GM12875 (cell line): ENCODE measurements at regions not wholly inside any gene's neighbourhood (a gene's known extent, or its start where the extent isn't known, plus 50 kb on each side); places are given as distances from the start of the nearest gene placed in this dataset.
"Not testable (repeated sequence)": the region's sequence is repeated elsewhere in the genome, so short reads cannot be mapped to it uniquely, and the experiment has no call there.

Experiments used
- H3K4me3 ChIP-seq: one replicate; pipeline ENCODE4 v1.5.1; 2011; ENCODE audit warnings: low read depth, low read length, control low read depth
- TF ChIP-seq, protein P1 (sequence below): IDR thresholded peaks from 2 replicates; pipeline ENCODE4 v1.5.1; 2011; ENCODE audit warnings: low read depth, mild to moderate bottlenecking, control low read depth, inconsistent platforms, low read length, moderate library complexity, borderline replicate concordance; ENCODE audit not compliant: insufficient read depth

DNA sequence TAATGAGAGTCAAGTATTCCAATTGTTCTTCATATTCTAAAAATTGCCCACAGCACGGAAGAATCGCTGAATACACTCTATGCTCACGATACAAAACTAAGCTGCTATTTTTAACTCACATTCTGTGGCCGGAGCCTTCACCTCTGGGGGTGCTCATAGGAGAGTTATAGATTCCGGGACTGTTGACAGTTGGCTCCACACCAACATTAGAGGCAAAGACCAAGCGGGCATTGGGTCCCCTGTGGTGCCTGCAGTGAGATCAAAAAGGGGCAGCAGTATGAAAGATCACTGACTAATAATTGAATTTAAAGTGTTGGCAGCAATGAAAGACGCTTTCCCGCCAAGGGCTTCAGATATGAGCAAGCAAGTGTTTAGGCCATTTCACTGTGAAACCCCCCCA is 146.0 kb downstream of the TMEM144 start:
- no peak overlapping the region for H3K4me3 ChIP-seq
- TF ChIP-seq, protein P1, sequence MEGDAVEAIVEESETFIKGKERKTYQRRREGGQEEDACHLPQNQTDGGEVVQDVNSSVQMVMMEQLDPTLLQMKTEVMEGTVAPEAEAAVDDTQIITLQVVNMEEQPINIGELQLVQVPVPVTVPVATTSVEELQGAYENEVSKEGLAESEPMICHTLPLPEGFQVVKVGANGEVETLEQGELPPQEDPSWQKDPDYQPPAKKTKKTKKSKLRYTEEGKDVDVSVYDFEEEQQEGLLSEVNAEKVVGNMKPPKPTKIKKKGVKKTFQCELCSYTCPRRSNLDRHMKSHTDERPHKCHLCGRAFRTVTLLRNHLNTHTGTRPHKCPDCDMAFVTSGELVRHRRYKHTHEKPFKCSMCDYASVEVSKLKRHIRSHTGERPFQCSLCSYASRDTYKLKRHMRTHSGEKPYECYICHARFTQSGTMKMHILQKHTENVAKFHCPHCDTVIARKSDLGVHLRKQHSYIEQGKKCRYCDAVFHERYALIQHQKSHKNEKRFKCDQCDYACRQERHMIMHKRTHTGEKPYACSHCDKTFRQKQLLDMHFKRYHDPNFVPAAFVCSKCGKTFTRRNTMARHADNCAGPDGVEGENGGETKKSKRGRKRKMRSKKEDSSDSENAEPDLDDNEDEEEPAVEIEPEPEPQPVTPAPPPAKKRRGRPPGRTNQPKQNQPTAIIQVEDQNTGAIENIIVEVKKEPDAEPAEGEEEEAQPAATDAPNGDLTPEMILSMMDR, result no peak

DNA sequence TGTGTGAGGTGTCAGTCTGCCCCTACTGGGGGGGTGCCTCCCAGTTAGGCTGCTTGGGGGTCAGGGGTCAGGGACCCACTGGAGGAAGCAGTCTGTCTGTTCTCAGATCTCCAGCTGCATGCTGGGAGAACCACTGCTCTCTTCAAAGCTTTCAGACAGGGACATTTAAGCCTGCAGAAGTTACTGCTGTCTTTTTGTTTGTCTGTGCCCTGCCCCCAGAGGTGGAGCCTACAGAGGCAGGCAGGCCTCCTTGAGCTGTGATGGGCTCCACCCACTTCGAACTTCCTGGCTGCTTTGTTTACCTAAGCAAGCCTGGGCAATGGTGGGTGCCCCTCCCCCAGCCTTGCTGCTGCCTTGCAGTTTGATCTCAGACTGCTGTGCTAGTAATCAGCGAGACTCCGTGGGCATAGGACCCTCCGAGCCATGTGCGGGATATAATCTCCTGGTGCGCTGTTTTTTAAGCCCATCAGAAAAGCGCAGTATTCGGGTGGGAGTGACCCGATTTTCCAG is 153.7 kb upstream of the RXFP1 start:
- not testable (repeated sequence) for H3K4me3 ChIP-seq

DNA sequence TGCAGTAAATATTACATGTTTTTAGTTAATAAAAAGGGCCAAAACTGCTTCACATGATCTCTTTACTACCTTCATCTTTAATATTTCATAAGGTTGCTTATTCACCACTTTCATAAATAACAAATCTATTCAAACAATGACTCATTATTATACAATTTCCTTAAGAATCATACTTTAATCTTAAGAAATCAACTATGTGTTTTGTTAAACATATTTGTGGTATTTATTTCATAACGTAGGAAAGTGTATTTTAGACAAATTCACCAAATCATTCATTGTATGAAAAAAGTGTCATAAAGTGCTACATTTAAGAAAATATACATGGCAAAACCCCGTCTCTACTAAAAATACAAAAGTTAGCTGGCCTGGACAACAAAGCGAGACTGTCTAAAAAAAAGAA is 150.5 kb upstream of the RXFP1 start:
- no peak overlapping the region for H3K4me3 ChIP-seq
- TF ChIP-seq, protein P1, result no peak

DNA sequence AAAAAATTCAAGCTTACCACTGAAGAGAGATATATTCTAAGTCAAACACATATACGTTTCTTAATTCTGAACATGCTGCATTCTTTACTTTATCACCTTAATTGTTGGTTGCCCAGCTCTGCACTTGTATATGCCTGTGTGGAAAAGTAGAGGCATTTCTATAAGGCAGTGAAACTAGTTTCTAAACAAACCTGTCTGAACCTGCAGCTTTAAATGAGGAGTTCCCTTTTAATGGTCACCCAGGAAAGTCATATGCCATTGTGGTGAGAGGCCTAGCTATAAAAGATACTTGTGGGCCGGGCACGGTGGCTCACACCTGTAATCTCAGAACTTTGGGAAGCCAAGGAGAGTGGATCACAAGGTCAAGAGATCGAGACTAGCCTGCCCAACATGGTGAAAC is 147.4 kb upstream of the RXFP1 start:
- no peak overlapping the region for H3K4me3 ChIP-seq
- TF ChIP-seq, protein P1, result no peak

DNA sequence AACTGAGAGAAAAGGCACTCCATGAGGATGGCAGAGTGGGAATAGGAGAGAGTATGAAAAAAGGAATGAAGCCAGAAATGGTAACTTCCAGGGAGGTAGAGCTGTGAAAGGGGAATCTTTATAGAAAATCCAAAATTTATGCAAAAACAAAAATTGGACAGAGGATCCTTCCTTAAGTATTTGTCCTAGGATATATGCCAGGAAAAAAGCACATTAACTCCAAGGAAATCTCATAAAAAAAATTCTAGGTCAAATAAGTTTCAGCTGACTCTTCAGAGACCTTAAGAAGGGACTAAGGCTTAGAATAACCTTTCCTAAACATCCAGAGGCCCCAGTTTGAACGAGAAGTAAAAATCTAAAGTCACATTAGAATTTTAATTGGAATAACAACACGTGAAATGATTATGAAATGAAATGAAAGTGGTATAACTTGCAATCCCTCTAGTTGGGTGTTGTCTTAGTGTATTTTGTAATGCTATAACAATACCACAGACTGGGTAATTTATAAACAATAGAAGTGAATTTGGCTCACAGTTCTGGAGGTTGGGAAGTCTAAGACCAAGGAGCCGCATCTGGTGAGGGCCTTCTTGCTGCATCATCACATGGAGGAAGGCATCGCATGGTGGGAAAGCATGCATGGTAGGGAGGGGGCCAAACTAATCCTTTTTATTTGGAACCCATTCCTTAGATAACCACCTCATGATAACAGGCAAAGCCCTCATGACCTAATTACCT is 145.4 kb upstream of the RXFP1 start:
- TF ChIP-seq, protein P1, result no peak
- no peak overlapping the region for H3K4me3 ChIP-seq

DNA sequence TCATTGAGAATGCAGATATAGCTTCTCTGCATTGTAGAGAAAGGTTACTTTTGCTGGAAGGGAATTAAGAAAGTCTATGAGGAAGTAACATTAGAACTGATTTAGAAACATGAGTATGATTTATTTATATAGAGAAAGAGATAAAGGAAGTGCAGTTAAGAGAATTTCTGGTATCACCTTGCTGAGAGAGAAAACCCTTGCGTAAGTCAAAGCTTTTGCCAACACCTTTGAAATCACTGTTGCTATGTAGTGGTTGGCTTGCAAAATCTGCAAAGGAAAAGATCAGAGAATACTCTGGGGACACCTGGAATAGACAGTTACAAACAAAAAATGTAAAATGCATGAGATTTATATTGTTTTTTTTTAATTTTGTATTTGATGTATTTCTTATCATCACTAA is 137.3 kb upstream of the RXFP1 start:
- TF ChIP-seq, protein P1, result no peak
- H3K4me3 ChIP-seq, result no peak overlapping the region

DNA sequence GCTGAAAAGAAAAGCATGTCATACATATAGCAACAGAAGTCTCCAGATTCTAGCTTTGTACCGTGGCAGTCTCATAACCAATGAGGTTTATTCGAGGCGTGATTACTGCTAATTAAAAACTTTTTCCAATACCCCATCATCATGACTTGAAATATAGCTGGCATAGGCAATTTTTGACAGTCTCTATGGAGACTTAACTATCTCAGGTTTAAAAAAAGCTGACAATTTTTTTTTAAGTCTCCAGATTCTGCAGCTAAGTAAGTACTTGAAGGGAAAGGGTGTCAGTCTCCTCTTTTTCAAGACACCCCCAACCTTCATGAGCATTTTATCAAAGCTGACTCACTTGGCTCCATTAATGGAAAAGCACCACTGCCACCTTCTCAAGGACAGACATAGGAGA is 126.3 kb upstream of the RXFP1 start:
- no peak overlapping the region for H3K4me3 ChIP-seq
- TF ChIP-seq, protein P1, result no peak

DNA sequence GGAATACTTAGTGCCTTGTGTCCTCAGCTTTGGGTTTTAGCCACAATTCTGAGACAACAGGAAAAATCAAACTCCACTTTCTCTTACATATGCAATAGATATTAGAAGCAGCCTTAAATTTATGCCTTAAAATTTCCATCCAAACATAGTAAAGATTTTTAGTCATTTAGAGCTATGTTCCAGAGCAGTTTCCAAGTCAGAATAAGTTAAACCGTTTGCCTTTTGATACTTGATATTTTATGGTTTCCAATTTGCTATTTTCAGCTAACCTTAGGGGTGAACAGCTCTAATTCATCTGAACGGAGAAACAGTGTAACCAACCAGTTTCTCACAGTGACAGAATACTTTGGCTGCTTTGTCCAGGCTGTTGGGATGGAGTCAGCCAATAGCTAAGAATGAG is 125.8 kb upstream of the RXFP1 start:
- TF ChIP-seq, protein P1, result no peak
- H3K4me3 ChIP-seq, result no peak overlapping the region
